ENCODE measurements at regions not wholly inside any gene's neighbourhood (a gene's known extent, or its start where the extent isn't known, plus 50 kb on each side); places are given as distances from the start of the nearest gene placed in this dataset.

- Histone ChIP-seq H3K4me1 (ENCODE audit: control insufficient read depth, low read length) (no peaks in the 10 kb centered on the region), H3K27ac (ENCODE audit: low read depth, low read length) (no peak overlapping the region), H3K27me3 (ENCODE audit: control insufficient read depth, low read length) (no peaks in the 10 kb centered on the region), H3K4me2 (ENCODE audit: low read length) (no peak overlapping the region), H3K9me3 (ENCODE audit: control insufficient read depth, insufficient read depth, low read length) (no peaks in the 10 kb centered on the region), H3F3A (ENCODE audit: control insufficient read depth, insufficient read depth) (no peaks in the 10 kb centered on the region), H3K4me3 (ENCODE audit: low read length) (no peak overlapping the region), H3K9me2 (replicated peaks; ENCODE audit: control insufficient read depth, low read length) (no peaks in the 10 kb centered on the region), H3K36me3 (ENCODE audit: control insufficient read depth, low read length) (no peaks in the 10 kb centered on the region), H4K20me1 (ENCODE audit: control insufficient read depth, insufficient read depth, low read depth, low read length) (no peaks in the 10 kb centered on the region), H3K79me2 (ENCODE audit: control insufficient read depth, low read length) (no peaks in the 10 kb centered on the region)
- TF ChIP-seq EZH2phosphoT487 (IDR thresholded peaks at IDR 0.05; ENCODE audit: borderline replicate concordance, low read length) (no peak), CTCF (IDR thresholded peaks at IDR 0.05; ENCODE audit: low read depth, low read length, poor library complexity, severe bottlenecking) (no peak)
These were observed 337.9 kb upstream of the EDNRB start for GRCh38 chr13:78256484-78256883.

- H3K9me2 ChIP-seq (replicated peaks; ENCODE audit: control insufficient read depth, low read length), result no peaks in the 10 kb centered on the region
- H3K27ac ChIP-seq (ENCODE audit: low read depth, low read length), result no peak overlapping the region
- no peaks in the 10 kb centered on the region for H3K79me2 ChIP-seq (ENCODE audit: control insufficient read depth, low read length)
- no peak overlapping the region for H3K4me3 ChIP-seq (ENCODE audit: low read length)
- H3K36me3 ChIP-seq (ENCODE audit: control insufficient read depth, low read length), result no peaks in the 10 kb centered on the region
- H3K9me3 ChIP-seq (ENCODE audit: control insufficient read depth, insufficient read depth, low read length), result no peaks in the 10 kb centered on the region
- no peaks in the 10 kb centered on the region for H3K27me3 ChIP-seq (ENCODE audit: control insufficient read depth, low read length)
- no peaks in the 10 kb centered on the region for H3K4me1 ChIP-seq (ENCODE audit: control insufficient read depth, low read length)
- TF ChIP-seq EZH2phosphoT487 (IDR thresholded peaks at IDR 0.05; ENCODE audit: borderline replicate concordance, low read length) (no peak), CTCF (IDR thresholded peaks at IDR 0.05; ENCODE audit: low read depth, low read length, poor library complexity, severe bottlenecking) (no peak)
- no peaks in the 10 kb centered on the region for H4K20me1 ChIP-seq (ENCODE audit: control insufficient read depth, insufficient read depth, low read depth, low read length)
- no peak overlapping the region for H3K4me2 ChIP-seq (ENCODE audit: low read length)
- no peaks in the 10 kb centered on the region for H3F3A ChIP-seq (ENCODE audit: control insufficient read depth, insufficient read depth)
These were observed 335.5 kb upstream of the EDNRB start for GRCh38 chr13:78254113-78254512.

- Histone ChIP-seq H3K27ac (ENCODE audit: low read depth, low read length) (no peak overlapping the region), H3K9me2 (replicated peaks; ENCODE audit: control insufficient read depth, low read length) (no peaks in the 10 kb centered on the region), H4K20me1 (ENCODE audit: control insufficient read depth, insufficient read depth, low read depth, low read length) (no peaks in the 10 kb centered on the region), H3K79me2 (ENCODE audit: control insufficient read depth, low read length) (no peaks in the 10 kb centered on the region), H3K4me2 (ENCODE audit: low read length) (no peak overlapping the region), H3K27me3 (ENCODE audit: control insufficient read depth, low read length) (no peaks in the 10 kb centered on the region), H3K36me3 (ENCODE audit: control insufficient read depth, low read length) (no peaks in the 10 kb centered on the region), H3K4me3 (ENCODE audit: low read length) (no peak overlapping the region), H3K4me1 (ENCODE audit: control insufficient read depth, low read length) (no peaks in the 10 kb centered on the region), H3K9me3 (ENCODE audit: control insufficient read depth, insufficient read depth, low read length) (no peaks in the 10 kb centered on the region), H3F3A (ENCODE audit: control insufficient read depth, insufficient read depth) (no peaks in the 10 kb centered on the region)
- TF ChIP-seq EZH2phosphoT487 (IDR thresholded peaks at IDR 0.05; ENCODE audit: borderline replicate concordance, low read length) (no peak), CTCF (IDR thresholded peaks at IDR 0.05; ENCODE audit: low read depth, low read length, poor library complexity, severe bottlenecking) (no peak)
These were observed 328.7 kb upstream of the EDNRB start for GRCh38 chr13:78247362-78247761.

Data from DOHH2 (cell line).